SK-N-DZ (cell line): ENCODE measurements at regions not wholly inside any gene's neighbourhood (a gene's known extent, or its start where the extent isn't known, plus 50 kb on each side); places are given as distances from the start of the nearest gene placed in this dataset.

Experiments used
- DNase-seq: peaks from one replicate; pipeline ENCODE4 v3.0.0-alpha.2; 2015; ENCODE audit warnings: low spot score

DNA sequence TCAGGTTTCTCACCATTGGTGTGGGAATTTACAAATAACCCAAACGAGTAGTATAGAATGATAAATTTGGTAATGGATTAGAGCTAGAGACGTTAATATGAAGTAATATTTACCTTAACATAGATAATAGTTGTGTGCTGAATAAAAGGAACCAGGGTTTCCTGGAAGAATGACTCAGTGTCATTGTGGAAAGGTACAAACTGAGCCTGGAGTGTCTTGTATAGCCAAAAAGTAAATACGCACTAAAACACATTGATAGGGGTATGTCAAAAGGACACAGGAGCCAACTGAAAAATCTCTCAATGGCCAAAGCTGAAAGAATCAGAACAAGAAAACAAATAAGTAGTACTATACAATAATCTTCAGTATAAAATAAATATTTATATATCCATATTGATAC is 363.5 kb downstream of the SLCO4C1 start:
- no peak for DNase-seq

DNA sequence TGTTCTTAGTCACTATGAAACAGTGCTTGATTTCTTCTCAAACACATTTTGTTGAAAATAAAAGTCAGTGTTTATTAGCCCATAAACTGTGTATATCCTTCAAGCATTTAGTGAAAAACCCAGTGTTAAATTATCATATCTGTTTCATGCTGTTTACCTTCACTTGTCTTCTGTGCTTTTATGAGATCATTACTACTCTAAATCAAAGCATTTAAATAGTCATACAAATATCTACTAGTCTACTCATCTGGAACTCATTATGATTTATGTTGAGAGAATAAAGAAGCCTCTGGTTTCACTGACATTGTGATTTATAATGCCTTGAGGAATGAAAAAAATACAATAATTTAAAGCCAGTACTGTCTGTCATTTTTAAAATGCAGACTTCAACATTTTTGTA is 366.5 kb downstream of the SLCO4C1 start:
- no peak for DNase-seq

- DNase-seq, result no peak
These were observed 378.9 kb downstream of the SLCO4C1 start for GRCh38 chr5:101917166-101917565.

DNA sequence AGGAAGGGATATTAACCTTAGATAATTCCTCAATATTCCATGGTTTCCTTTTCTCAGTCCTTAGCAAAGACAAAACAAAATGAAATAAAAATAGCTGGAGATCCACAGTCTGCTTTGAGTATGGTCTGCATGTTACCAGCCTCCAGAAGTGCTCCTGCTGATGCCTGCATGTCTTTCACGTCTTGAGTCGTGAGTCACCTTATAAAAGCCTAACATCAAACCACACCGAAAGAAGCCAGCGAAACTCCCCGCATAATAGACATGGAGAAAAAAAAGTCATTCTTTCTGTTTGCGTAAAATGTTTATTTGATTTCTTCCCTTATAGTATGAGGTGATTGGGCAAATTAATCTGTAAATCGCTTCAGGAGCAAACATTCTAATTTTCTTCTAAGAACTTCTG is 380.5 kb downstream of the SLCO4C1 start:
- DNase-seq, result no peak

DNA sequence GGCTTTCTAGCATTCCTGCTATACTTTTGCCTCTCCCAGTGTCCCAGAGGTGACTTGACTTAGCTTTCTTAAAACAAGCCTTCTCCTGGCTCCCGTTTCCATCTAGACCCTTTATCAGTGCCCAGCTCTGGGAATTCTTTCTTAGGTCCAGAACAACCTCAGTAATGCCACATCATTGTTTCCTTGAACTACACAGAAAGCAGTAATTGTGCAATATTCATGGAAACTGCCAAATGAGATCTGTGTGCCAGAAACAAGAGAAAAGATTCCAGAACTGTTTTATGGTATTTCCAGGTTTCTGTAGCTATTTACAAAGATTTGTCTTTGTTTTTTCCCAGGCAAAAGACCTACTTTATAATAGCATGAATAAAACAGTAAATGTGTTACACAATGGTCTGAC is 391.3 kb downstream of the SLCO4C1 start:
- DNase-seq, result no peak

DNA sequence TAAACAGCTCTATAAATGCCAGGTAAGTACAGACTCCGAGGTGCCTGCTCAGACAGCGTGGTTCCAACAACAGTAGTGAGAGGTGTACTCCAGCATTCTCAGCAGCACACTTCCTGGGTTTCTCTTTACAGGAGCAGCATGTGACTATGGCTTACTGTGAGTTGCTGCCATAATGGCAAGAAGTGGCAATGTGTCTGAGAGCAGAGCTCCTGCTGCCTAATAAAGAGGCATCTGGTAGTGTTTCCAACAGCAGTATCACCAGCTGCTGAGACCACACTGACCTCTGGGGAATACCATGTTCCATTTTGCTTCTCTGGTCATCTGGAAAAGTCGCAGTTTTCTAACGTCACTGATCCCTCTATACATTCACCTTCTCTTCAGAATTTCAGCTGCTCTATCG is 398.2 kb downstream of the SLCO4C1 start:
- peak; percentile 88 for DNase-seq

GRCh38 chr5:101894985-101895384 is 401.1 kb downstream of the SLCO4C1 start:
- no peak for DNase-seq

DNA sequence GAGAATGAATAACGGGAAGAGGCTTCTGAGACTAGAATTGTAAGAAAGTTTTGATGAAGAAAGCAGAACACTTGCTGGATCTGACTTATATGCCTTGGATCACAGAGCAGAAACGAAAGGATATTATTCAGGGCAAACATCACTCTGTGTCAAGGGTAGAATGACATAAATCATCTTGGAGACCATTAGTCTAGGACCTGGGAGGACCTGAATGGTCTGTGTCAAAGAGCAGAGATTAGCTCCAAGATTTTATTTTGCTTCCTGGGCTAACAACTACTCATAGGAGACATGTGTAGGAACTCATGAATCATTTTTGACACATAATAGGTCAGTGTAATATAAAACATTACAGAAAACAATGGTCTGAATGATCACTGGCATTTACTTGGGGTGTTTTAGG is 417.9 kb downstream of the SLCO4C1 start:
- peak; percentile 21 for DNase-seq

DNA sequence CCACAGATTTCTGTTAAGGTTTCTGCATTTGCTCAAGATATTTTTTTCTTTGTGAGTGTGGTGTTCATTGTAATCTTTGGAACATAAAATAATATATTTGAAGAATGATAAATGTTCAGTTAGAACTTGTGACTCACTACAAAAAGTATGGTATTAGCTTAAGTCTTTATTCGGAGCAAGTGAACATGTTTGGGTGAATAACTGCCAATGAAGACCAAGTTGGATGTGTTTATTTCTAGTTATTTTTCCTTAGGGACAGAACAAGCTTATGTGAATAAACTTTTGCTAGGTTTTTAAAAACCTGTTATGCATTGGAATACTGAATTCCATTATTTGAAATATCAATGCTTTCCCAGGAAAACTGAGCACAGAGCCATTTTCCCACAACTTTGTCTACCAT is 418.6 kb downstream of the SLCO4C1 start:
- no peak for DNase-seq

DNA sequence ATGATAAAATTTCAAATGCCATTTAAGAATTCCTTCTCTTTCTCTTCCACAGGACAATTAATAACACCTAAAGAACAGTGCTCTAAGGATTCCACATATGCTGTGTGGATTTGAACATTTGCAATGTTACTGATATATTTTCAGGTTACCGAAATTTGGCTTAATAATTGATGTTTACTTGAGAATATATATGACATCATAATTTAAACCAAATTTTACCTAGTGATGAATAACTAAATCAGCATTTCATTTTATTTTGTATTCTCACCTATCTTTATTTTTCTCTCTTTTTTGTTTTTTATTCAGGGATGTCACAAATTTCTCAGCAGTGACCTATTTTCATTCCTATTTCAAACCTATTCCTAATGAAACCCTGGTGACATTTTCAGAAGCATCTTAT is 429.6 kb downstream of the SLCO4C1 start:
- no peak for DNase-seq

- no peak for DNase-seq
These were observed 435.5 kb downstream of the SLCO4C1 start for GRCh38 chr5:101860563-101860962.

- no peak for DNase-seq
These were observed 435.9 kb downstream of the SLCO4C1 start for GRCh38 chr5:101860145-101860544.

- no peak for DNase-seq
These were observed 449.6 kb downstream of the SLCO4C1 start for GRCh38 chr5:101846496-101846895.

DNA sequence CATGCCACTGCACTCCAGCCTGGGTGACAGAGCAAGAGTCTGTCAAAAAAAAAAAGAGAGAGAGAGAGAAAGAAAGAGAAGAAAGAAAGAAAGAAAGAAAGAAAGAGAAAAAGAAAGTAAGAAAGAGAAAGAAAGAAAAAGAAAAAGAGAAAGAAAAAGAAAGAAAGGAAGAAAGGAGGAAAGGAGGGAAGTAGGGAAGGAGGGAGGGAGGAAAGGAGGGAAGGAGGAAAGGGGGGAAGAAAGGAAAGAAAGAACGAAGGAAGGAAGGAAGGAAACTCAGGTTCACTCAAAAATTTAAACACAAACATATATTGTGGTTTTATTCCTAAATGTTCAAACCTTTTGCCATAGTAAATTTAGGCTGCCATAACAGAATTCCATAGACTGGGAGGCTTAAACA is 453.0 kb downstream of the SLCO4C1 start:
- DNase-seq, result no peak

DNA sequence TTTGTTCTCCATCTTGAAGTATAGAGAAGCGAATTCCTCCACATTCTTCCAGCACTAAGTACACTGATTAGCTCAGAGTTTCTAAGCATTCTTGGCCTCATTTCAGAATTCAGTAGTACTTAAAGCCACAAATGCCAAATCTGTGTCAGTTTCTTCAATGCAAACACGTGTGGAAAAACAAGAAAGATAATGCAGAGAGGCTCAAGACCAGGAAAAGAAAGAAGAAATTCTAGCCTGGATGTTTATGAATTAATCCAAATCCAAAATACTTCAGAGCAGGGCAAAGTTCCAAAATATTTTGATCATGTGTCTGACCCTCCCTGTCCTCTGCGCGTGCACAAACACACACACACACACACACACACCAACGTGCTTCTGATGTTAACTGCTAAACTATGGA is 457.6 kb downstream of the SLCO4C1 start:
- no peak for DNase-seq

DNA sequence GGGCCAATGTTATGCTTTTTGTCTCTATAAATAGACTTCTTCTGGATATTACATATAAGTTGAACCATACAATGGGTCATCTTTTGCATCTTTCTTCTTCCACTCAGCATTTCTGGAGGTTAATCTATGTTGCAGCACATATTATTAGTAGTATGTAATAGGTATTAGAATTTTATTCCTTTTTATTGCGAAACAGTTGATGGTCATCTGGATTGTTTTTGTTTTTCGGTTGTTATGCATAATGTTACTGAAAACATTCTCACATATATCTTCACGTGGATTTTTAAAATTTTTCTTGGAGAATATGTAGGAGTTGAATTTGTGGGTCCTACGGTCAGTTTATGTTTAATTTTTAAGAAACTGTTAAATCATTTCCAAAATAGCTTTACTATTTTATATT is 466.8 kb downstream of the SLCO4C1 start:
- DNase-seq, result no peak

DNA sequence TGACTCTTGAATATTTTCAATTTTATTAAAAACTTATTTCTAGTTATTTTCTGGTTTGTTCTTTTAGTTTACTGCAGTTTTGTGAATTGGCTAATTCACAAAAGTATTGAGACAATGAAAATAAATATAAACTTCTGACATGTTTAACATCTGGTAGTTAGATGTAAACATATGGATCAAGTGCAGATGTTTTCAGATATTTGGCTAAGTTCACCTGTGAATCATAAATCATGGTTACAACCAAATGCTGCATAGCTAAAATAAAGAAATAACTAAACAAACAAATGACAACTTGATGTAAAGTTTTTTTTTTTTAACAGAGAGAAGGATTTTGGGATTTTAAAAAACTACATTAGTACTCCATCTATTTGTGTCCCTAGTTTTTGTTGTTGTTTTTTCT is 484.6 kb downstream of the SLCO4C1 start:
- no peak for DNase-seq

GRCh38 chr5:101806410-101806809 is 489.7 kb downstream of the SLCO4C1 start:
- no peak for DNase-seq

GRCh38 chr5:101796427-101796826 is 499.7 kb downstream of the SLCO4C1 start:
- DNase-seq, result no peak

DNA sequence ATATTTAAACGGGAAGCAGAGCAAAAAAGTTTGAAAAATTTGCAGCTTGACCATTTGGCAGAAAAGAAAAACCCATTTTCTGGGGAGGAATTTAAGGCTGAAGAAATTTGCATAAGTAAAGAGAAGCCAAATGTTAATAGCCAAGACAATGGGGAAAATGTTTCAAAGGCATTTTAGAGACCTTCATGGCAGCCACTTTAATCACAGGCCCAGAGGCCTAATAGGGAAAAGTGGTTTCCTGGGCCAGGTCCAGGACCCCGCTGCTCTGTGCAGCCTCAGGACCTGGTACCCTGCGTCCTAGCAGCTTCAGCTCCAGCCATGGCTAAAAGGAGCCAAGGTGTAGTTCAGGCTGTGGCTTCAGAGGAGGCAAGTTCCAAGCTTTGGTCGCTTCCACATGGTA is 507.3 kb downstream of the SLCO4C1 start:
- no peak for DNase-seq

GRCh38 chr5:101785090-101785489 is 511.0 kb downstream of the SLCO4C1 start:
- no peak for DNase-seq

DNA sequence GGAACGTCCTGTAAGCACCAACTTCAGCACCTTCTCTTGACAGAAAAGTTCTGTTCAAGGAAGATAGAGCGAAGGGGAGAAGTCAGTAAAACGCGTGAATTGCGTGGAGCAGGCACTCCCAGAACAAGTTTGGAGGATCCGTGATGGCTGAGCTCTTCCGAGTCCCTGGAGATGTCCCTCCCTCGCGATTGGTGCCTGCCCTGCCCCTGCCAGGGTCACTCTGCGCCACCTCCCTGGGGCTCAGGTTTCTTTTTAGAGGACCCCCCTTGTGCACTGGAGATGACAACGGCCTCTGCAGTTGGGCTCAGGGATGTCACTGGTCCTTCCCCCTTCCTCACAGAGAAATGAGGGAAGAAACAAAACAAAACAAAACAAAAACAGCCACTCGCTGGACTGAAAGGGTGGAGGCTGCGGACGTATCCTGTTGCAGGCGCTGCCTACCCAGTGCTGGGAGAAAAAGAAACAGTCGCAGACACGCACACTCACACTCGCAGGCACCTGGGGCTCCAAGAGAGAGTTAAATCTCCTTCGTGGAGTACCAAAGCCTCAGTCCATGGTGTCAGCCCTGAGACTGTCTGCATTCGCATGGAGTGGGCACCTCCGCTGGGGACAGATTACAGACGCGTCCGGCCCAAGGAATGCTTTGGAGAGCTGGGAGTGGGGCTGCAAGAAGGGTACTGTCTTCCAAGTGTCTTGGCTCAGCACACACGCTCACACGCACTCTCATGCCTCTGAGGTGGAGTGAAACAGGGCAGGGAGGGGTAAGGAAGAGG is 512.7 kb downstream of the SLCO4C1 start:
- DNase-seq, result no peak

- no peak for DNase-seq
These were observed 513.6 kb downstream of the SLCO4C1 start for GRCh38 chr5:101782352-101783103.
